Activated naive CD4-positive, alpha-beta T cell treated with anti-CD3 and anti-CD28 coated beads for 36 hours (primary cell): ENCODE measurements at regions not wholly inside any gene's neighbourhood (a gene's known extent, or its start where the extent isn't known, plus 50 kb on each side); places are given as distances from the start of the nearest gene placed in this dataset.
"Not testable (repeated sequence)": the region's sequence is repeated elsewhere in the genome, so short reads cannot be mapped to it uniquely, and the experiment has no call there.

Experiments used
- CTCF ChIA-PET: fragments of 350-600 bp; sonication (Branson Sonifier 250); formaldehyde crosslinking; loops from one replicate; lab custom pipeline; 2021; ENCODE audit warnings: antibody characterized with exemption; lab: Charles Lee
- DNase-seq: peaks from one replicate; pipeline ENCODE4 v3.0.0-alpha.2; 2020
- H3K27ac Mint-ChIP-seq: one replicate; pipeline ENCODE4 v1.8.0; 2021; ENCODE audit warnings: mild to moderate bottlenecking, mixed read lengths
- H3K27me3 Mint-ChIP-seq: one replicate; pipeline ENCODE4 v1.8.0; 2021; ENCODE audit warnings: low read depth, mixed read lengths
- H3K36me3 Mint-ChIP-seq: one replicate; pipeline ENCODE4 v1.8.0; 2021; ENCODE audit warnings: low read depth, mixed read lengths
- H3K4me1 Mint-ChIP-seq: one replicate; pipeline ENCODE4 v1.8.0; 2021; ENCODE audit warnings: low read depth, mixed read lengths
- H3K4me3 Mint-ChIP-seq: one replicate; pipeline ENCODE4 v1.8.0; 2021; ENCODE audit warnings: mild to moderate bottlenecking, moderate library complexity, mixed read lengths
- H3K9me3 Mint-ChIP-seq: one replicate; pipeline ENCODE4 v1.8.0; 2021; ENCODE audit warnings: mixed read lengths
- intact Hi-C: fragments of 100-400 bp; cut with micrococcal nuclease; formaldehyde crosslinking; loops from one replicate; pipeline ENCODE4 v1.15.1; 2023

GRCh38 chr2:177000061-177000714, 212.4 kb upstream of the HNRNPA3 start:
- Mint-ChIP-seq H3K27ac (no peak overlapping the region), H3K27me3 (peaks cover 2% of the 10 kb centered on the region), H3K4me3 (no peak overlapping the region), H3K9me3 (no peaks in the 10 kb centered on the region), H3K36me3 (no peaks in the 10 kb centered on the region), H3K4me1 (peaks cover 27% of the 10 kb centered on the region)
- intact Hi-C loops, result no loop called here
- CTCF ChIA-PET, result interaction anchor here (0.7 kb wide), 1 partner anchor 91 kb away, joined by 3 read pairs; no protein-coding TSS in a partner anchor
- DNase-seq, result no peak

GRCh38 chr2:177000715-177001072, 211.9 kb upstream of the HNRNPA3 start:
- Mint-ChIP-seq H3K9me3 (no peaks in the 10 kb centered on the region), H3K4me3 (no peak overlapping the region), H3K4me1 (peaks cover 27% of the 10 kb centered on the region), H3K27ac (no peak overlapping the region), H3K36me3 (no peaks in the 10 kb centered on the region), H3K27me3 (peaks cover 2% of the 10 kb centered on the region)
- DNase-seq, result no peak
- CTCF ChIA-PET, result interaction anchor here (0.7 kb wide), 1 partner anchor 91 kb away, joined by 3 read pairs; no protein-coding TSS in a partner anchor
- intact Hi-C loops, result no loop called here

GRCh38 chr2:177001334-177001733, 211.3 kb upstream of the HNRNPA3 start:
- H3K4me3 Mint-ChIP-seq, result no peak overlapping the region
- no peak for DNase-seq
- H3K27ac Mint-ChIP-seq, result no peak overlapping the region
- H3K4me1 Mint-ChIP-seq, result peaks cover 27% of the 10 kb centered on the region
- H3K36me3 Mint-ChIP-seq, result no peaks in the 10 kb centered on the region
- intact Hi-C loops, result no loop called here
- H3K9me3 Mint-ChIP-seq, result no peaks in the 10 kb centered on the region
- CTCF ChIA-PET, result no interaction called here
- H3K27me3 Mint-ChIP-seq, result peaks cover 2% of the 10 kb centered on the region

DNA sequence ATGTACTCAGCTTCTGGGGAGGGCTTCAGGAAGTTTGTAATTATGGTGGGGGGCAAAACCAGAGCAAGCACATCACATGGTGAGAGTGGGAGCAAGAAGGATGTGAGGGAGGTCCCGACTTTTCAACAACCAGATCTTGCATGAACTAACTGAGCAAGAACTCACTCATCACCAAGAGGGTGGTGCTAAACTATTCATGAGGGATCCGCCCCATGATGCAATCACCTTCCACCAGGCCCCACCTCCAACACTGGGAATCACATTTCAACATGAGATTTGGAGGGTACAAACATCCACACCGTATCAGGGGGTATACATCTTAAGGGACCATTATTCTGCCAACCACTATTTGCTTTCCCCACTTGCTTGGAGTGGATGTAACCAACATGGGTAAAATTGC, 209.6 kb upstream of the HNRNPA3 start:
- intact Hi-C loops, result no loop called here
- Mint-ChIP-seq H3K9me3 (no peaks in the 10 kb centered on the region), H3K27me3 (peaks cover 2% of the 10 kb centered on the region), H3K36me3 (no peaks in the 10 kb centered on the region), H3K4me1 (peaks cover 15% of the 10 kb centered on the region), H3K27ac (no peak overlapping the region), H3K4me3 (no peak overlapping the region)
- CTCF ChIA-PET, result no interaction called here
- DNase-seq, result no peak

- H3K27ac Mint-ChIP-seq, DNase-seq, intact Hi-C loops, H3K4me1 Mint-ChIP-seq, H3K36me3 Mint-ChIP-seq, CTCF ChIA-PET, H3K9me3 Mint-ChIP-seq, H3K4me3 Mint-ChIP-seq: not testable (repeated sequence)
- peaks cover 12% of the 10 kb centered on the region for H3K27me3 Mint-ChIP-seq
These were observed 204.9 kb upstream of the HNRNPA3 start for GRCh38 chr2:177007726-177008125.

- H3K9me3 Mint-ChIP-seq, H3K4me1 Mint-ChIP-seq, CTCF ChIA-PET, H3K4me3 Mint-ChIP-seq, H3K36me3 Mint-ChIP-seq, DNase-seq, H3K27ac Mint-ChIP-seq, intact Hi-C loops: not testable (repeated sequence)
- H3K27me3 Mint-ChIP-seq, result peaks cover 13% of the 10 kb centered on the region
These were observed 203.9 kb upstream of the HNRNPA3 start for GRCh38 chr2:177008662-177009061.

GRCh38 chr2:177010146-177010545, 202.4 kb upstream of the HNRNPA3 start:
- intact Hi-C loops, result no loop called here
- Mint-ChIP-seq H3K27ac (no peak overlapping the region), H3K27me3 (peaks cover 13% of the 10 kb centered on the region), H3K9me3 (no peaks in the 10 kb centered on the region), H3K4me1 (no peaks in the 10 kb centered on the region), H3K36me3 (no peaks in the 10 kb centered on the region), H3K4me3 (no peak overlapping the region)
- CTCF ChIA-PET, result no interaction called here
- no peak for DNase-seq

- intact Hi-C loops, result no loop called here
- no peak overlapping the region for H3K4me3 Mint-ChIP-seq
- H3K4me1 Mint-ChIP-seq, result no peaks in the 10 kb centered on the region
- H3K27me3 Mint-ChIP-seq, result peaks cover 13% of the 10 kb centered on the region
- no peak overlapping the region for H3K27ac Mint-ChIP-seq
- no peaks in the 10 kb centered on the region for H3K9me3 Mint-ChIP-seq
- no peaks in the 10 kb centered on the region for H3K36me3 Mint-ChIP-seq
- no peak for DNase-seq
- CTCF ChIA-PET, result no interaction called here
These were observed 201.7 kb upstream of the HNRNPA3 start for GRCh38 chr2:177010861-177011260.

DNA sequence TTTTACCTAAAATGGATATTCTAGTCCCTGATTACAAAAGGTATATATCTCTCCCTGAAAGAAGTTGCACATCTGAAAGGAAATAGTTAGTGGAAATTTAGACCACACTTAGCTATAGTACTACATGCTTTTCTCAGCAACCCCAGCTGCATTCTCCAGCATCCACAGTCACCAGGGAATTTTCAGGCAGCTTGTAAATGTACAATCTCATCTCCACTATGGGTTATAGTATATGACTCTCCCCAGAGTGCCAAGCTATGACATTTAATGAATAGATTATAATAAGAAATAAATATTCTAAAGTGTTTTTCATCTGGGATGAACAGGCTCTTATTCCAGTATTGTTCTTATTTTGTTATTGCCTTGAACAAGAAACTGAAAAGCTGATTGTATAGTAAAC, 197.6 kb upstream of the HNRNPA3 start:
- Mint-ChIP-seq H3K4me1 (no peaks in the 10 kb centered on the region), H3K9me3 (no peaks in the 10 kb centered on the region), H3K36me3 (no peaks in the 10 kb centered on the region), H3K27me3 (peaks cover 2% of the 10 kb centered on the region), H3K27ac (no peak overlapping the region), H3K4me3 (no peak overlapping the region)
- intact Hi-C loops, result no loop called here
- CTCF ChIA-PET, result interaction anchor here (0.6 to 1.3 kb wide), 3 partner anchors 134 to 135 kb away, joined by 3 to 4 read pairs (median 4); no protein-coding TSS in a partner anchor
- no peak for DNase-seq

- no peaks in the 10 kb centered on the region for H3K4me1 Mint-ChIP-seq
- CTCF ChIA-PET, result interaction anchor here (0.7 to 1.3 kb wide), 2 partner anchors 133 to 134 kb away, joined by 3 to 4 read pairs; no protein-coding TSS in a partner anchor
- peaks cover 2% of the 10 kb centered on the region for H3K27me3 Mint-ChIP-seq
- no peak for DNase-seq
- no peaks in the 10 kb centered on the region for H3K9me3 Mint-ChIP-seq
- no peak overlapping the region for H3K27ac Mint-ChIP-seq
- no peaks in the 10 kb centered on the region for H3K36me3 Mint-ChIP-seq
- H3K4me3 Mint-ChIP-seq, result no peak overlapping the region
- intact Hi-C loops, result no loop called here
These were observed 197.2 kb upstream of the HNRNPA3 start for GRCh38 chr2:177015356-177015923.

DNA sequence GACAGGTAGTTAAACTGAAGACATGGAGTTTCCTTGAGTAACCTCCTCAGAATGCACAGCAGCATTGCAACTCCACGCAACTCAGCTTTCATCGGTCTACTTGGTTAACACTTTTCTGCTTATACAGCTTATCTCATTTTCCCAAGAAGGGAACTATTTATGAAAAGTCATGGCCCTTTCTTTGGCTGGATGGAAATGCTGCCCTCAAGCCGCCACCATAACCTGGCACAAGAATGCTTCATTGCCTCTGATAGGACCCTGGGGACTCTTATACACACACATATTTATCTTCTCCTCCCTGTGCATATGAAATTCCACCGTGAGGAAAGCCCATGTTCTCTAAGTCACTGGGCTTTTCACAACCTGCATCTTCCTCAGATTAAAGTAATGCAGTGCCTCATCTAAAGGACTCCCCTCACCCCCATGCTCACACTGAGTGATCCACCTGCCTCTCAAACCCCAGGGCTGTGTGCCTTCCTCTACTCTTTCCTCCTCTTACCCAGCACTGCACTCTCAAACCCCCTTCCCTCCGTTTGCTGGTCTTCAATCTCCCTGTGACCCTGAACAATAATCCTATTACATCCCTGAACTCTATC, 192.0 kb upstream of the HNRNPA3 start:
- intact Hi-C loops, result no loop called here
- H3K9me3 Mint-ChIP-seq, result no peaks in the 10 kb centered on the region

DNA sequence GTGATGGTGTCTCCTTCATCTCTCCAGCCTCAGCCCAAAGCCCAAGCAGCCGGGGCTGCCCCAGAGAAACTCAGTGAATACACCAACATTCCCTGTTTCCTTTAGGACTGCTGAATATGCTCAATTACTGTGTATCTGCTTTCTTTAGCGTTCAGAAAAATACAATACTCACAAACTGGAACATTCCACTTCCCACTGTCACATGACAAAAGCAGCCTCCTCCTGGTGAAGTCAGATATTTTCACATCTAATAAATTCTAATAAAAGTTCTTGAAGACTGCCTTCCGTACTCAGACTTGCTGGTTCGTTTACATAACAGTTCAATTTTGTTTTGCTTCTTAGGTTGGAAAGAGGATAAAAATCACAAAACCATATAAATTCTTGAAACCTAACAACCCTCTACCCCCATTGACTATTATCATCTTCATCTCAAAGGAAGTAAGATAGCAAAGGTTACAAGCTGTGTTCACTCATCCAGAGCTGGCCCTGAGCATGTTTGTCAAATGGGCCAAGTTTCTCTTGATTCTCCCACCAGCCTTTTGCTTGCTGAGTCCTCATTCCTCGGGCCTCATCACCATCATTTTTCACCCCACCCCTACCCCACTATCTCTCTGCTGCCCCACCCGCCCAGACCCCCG, 190.8 kb upstream of the HNRNPA3 start:
- H3K36me3 Mint-ChIP-seq, result no peaks in the 10 kb centered on the region
- no peaks in the 10 kb centered on the region for H3K4me1 Mint-ChIP-seq
- DNase-seq, result no peak
- intact Hi-C loops, result no loop called here
- peaks cover 6% of the 10 kb centered on the region for H3K27me3 Mint-ChIP-seq
- no peak overlapping the region for H3K27ac Mint-ChIP-seq
- H3K4me3 Mint-ChIP-seq, result no peak overlapping the region
- H3K9me3 Mint-ChIP-seq, result no peaks in the 10 kb centered on the region
- CTCF ChIA-PET, result no interaction called here

More for the DNA sequence above, 192.0 kb upstream of the HNRNPA3 start:
- Mint-ChIP-seq H3K4me1 (no peaks in the 10 kb centered on the region), H3K27me3 (peaks cover 3% of the 10 kb centered on the region), H3K4me3 (no peak overlapping the region), H3K27ac (no peak overlapping the region), H3K36me3 (no peaks in the 10 kb centered on the region)
- CTCF ChIA-PET, result no interaction called here
- no peak for DNase-seq
